ENCODE measurements at regions not wholly inside any gene's neighbourhood (a gene's known extent, or its start where the extent isn't known, plus 50 kb on each side); places are given as distances from the start of the nearest gene placed in this dataset.

GRCh38 chr6:78771586-78771985, 95.8 kb upstream of the IRAK1BP1 start:
- TF ChIP-seq CTCF (IDR thresholded peaks at IDR 0.05) (no peak), POLR2A (IDR thresholded peaks at IDR 0.05) (no peak)
